ENCODE measurements at regions not wholly inside any gene's neighbourhood (a gene's known extent, or its start where the extent isn't known, plus 50 kb on each side); places are given as distances from the start of the nearest gene placed in this dataset.

DNA sequence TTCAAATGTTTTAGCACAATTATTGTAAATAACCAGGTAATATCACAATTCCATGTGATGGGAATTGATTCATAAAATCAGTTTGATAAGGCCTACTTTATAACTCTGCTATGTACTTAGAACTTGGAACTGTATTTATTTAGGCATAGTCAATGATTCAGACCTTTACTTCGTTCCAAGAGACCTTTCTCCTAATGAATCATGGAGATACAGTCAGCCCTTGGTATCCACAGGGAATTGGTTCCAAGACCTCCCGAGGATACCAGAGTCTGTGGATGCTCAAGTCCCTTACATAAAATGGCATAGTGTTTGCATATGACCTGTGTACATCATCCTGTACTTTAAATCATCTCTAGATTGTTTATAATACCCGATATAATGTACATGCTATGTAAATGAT lies 60.8 kb upstream of the UMPS start:
- TF ChIP-seq POLR2A (IDR thresholded peaks at IDR 0.05) (no peak), POLR2AphosphoS5 (IDR thresholded peaks at IDR 0.05) (no peak)
- TF ChIP-seq, protein P1, sequence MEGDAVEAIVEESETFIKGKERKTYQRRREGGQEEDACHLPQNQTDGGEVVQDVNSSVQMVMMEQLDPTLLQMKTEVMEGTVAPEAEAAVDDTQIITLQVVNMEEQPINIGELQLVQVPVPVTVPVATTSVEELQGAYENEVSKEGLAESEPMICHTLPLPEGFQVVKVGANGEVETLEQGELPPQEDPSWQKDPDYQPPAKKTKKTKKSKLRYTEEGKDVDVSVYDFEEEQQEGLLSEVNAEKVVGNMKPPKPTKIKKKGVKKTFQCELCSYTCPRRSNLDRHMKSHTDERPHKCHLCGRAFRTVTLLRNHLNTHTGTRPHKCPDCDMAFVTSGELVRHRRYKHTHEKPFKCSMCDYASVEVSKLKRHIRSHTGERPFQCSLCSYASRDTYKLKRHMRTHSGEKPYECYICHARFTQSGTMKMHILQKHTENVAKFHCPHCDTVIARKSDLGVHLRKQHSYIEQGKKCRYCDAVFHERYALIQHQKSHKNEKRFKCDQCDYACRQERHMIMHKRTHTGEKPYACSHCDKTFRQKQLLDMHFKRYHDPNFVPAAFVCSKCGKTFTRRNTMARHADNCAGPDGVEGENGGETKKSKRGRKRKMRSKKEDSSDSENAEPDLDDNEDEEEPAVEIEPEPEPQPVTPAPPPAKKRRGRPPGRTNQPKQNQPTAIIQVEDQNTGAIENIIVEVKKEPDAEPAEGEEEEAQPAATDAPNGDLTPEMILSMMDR (IDR thresholded peaks at IDR 0.05): no peak
- H3K4me3 ChIP-seq: no peak overlapping the region
- H3K4me1 ChIP-seq: no peaks in the 10 kb centered on the region
- no peak for DNase-seq (ENCODE audit: low spot score in 2 of 2)
- no peaks in the 10 kb centered on the region for H3K9me3 ChIP-seq
- no peak overlapping the region for H3K27ac ChIP-seq
- no peaks in the 10 kb centered on the region for H3K27me3 ChIP-seq
- intact Hi-C loops (cut with DNase I; ENCODE audit: low total_unique reads): loop anchor here (5.0 kb wide), 1 partner anchor 687 kb away; no protein-coding TSS in a partner anchor
- no peaks in the 10 kb centered on the region for H3K36me3 ChIP-seq

DNA sequence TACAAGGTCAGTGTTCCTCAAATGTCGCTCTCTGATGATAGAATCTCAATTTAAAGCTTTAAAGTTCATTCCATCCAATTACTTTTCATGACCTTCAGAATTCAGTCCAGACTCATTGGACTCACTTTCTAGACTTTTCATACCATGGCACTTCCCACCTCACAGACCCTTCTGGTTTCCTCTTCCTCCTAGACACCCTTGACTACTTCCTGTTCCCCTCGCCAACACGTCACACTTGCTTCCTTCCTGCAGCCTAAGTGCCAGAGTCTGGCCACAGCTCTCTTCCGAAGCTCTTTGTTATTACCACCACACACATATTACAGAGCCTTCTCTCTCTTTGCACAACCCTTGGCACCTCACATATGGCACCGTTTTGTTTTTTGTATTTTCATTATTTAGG lies 59.1 kb upstream of the UMPS start:
- no peaks in the 10 kb centered on the region for H3K4me1 ChIP-seq
- DNase-seq (ENCODE audit: low spot score in 2 of 2): no peak
- intact Hi-C loops (cut with DNase I; ENCODE audit: low total_unique reads): loop anchor here (10.0 kb wide), 1 partner anchor 1554 kb away; no protein-coding TSS in a partner anchor
- TF ChIP-seq POLR2AphosphoS5 (IDR thresholded peaks at IDR 0.05) (no peak), POLR2A (IDR thresholded peaks at IDR 0.05) (no peak)
- TF ChIP-seq, protein P1 (IDR thresholded peaks at IDR 0.05): no peak
- H3K4me3 ChIP-seq: no peak overlapping the region
- H3K36me3 ChIP-seq: no peaks in the 10 kb centered on the region
- no peaks in the 10 kb centered on the region for H3K27me3 ChIP-seq
- no peak overlapping the region for H3K27ac ChIP-seq
- no peaks in the 10 kb centered on the region for H3K9me3 ChIP-seq

DNA sequence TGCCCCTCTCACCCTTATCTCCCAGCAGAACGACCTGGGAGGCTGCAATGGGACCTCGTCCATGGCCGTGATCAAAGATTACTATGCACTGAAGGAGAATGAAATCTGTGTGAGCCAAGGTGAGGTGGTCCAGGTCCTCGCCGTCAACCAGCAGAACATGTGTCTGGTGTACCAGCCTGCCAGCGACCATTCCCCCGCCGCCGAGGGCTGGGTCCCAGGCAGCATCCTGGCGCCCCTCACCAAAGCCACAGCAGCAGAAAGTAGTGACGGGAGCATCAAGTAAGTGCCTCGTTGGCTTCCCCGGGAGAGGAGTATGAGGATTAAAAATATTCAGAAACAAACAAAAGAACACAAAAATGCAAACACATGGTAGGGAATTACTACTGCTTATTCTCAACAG lies 55.9 kb upstream of the UMPS start:
- intact Hi-C loops (cut with DNase I; ENCODE audit: low total_unique reads): loop anchor here (10.0 kb wide), 1 partner anchor 1550 kb away; no protein-coding TSS in a partner anchor
- Histone ChIP-seq H3K36me3 (no peaks in the 10 kb centered on the region), H3K27me3 (no peaks in the 10 kb centered on the region), H3K4me1 (no peaks in the 10 kb centered on the region), H3K27ac (no peak overlapping the region), H3K9me3 (no peaks in the 10 kb centered on the region), H3K4me3 (no peak overlapping the region)
- no peak for DNase-seq (ENCODE audit: low spot score in 2 of 2)
- TF ChIP-seq POLR2AphosphoS5 (IDR thresholded peaks at IDR 0.05): no peak
- no peak for TF ChIP-seq POLR2A (IDR thresholded peaks at IDR 0.05)
- TF ChIP-seq, protein P1 (IDR thresholded peaks at IDR 0.05): no peak

DNA sequence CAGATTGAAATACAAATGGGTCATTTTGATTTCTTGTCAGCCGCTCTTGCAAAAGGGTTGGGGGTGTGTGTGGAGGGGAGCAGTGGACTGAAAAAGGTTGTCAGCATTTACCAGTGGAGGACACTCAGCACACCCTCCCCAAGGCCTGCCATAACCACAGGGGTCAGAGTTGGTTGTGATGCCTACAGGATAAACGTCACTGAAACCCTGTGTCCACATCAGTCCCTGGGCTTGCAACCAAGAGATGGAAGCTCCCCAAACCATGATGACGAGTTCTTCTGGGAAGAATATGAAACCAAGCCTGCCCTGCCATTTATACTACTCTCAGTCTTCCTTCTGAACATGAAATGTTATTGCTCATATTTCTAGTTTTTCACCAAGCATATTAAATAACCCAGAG lies 54.0 kb upstream of the UMPS start:
- Histone ChIP-seq H3K9me3 (no peaks in the 10 kb centered on the region), H3K4me1 (no peaks in the 10 kb centered on the region), H3K27me3 (no peaks in the 10 kb centered on the region), H3K36me3 (no peaks in the 10 kb centered on the region), H3K4me3 (no peak overlapping the region), H3K27ac (no peak overlapping the region)
- TF ChIP-seq, protein P1 (IDR thresholded peaks at IDR 0.05): no peak
- TF ChIP-seq POLR2A (IDR thresholded peaks at IDR 0.05): no peak
- TF ChIP-seq POLR2AphosphoS5 (IDR thresholded peaks at IDR 0.05): no peak
- intact Hi-C loops (cut with DNase I; ENCODE audit: low total_unique reads): loop anchor here (10.0 kb wide), 1 partner anchor 1549 kb away; no protein-coding TSS in a partner anchor
- no peak for DNase-seq (ENCODE audit: low spot score in 2 of 2)

DNA sequence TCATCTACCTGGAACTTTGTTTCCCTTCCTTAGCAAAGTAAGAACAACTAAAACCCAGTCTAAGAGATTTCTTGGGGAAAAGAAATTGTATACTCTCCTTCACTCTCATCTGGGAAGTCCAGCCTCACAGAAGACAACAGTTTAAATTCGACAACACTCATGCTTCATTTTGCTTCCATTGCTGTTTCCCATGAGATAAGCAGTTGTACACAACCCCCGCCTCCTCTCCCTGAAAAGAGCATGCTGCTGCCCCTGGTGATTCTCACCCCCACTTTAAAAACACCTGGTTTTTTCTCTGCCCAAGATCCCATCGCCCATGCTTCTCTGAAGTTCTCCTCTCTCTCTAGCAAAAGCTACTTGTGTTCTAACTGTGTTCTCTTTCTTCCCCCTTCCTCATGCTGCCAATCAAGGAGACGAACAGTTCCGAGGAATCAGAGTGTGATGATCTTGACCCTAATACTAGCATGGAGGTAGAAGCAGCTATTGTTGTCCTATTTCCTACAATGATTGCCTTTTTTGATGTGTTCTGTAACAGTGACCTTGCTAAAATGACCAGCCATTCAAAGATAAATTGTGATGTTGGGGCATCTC lies 51.1 kb upstream of the UMPS start:
- no peak for DNase-seq (ENCODE audit: low spot score in 2 of 2)
- H3K27me3 ChIP-seq: no peaks in the 10 kb centered on the region
- TF ChIP-seq POLR2AphosphoS5 (IDR thresholded peaks at IDR 0.05) (no peak), POLR2A (IDR thresholded peaks at IDR 0.05) (no peak)
- TF ChIP-seq, protein P1 (IDR thresholded peaks at IDR 0.05): no peak
- no peaks in the 10 kb centered on the region for H3K9me3 ChIP-seq
- no peak overlapping the region for H3K27ac ChIP-seq
- no peak overlapping the region for H3K4me3 ChIP-seq
- no peaks in the 10 kb centered on the region for H3K4me1 ChIP-seq
- H3K36me3 ChIP-seq: no peaks in the 10 kb centered on the region
- intact Hi-C loops (cut with DNase I; ENCODE audit: low total_unique reads): loop anchor here (10.0 kb wide), 1 partner anchor 1546 kb away; no protein-coding TSS in a partner anchor
